ENCODE measurements at regions not wholly inside any gene's neighbourhood (a gene's known extent, or its start where the extent isn't known, plus 50 kb on each side); places are given as distances from the start of the nearest gene placed in this dataset.

- Histone ChIP-seq H3K4me3 (no peak overlapping the region), H3K27me3 (no peaks in the 10 kb centered on the region), H3K36me3 (no peaks in the 10 kb centered on the region), H3K27ac (no peak overlapping the region), H3K4me1 (peaks cover 0 to 4% (median 0%) of the 10 kb centered on the region in 4 donors), H3K9me3 (no peaks in the 10 kb centered on the region)
- TF ChIP-seq CTCF (IDR thresholded peaks at IDR 0.05) (no peak), EP300 (IDR thresholded peaks at IDR 0.05) (no peak), POLR2A (IDR thresholded peaks at IDR 0.05) (no peak), POLR2AphosphoS5 (IDR thresholded peaks at IDR 0.05) (no peak)
- ATAC-seq (ENCODE audit: low FRiP score in 2 of 2) (peak in 1 of 2 donors; percentile 48), DNase-seq (no peak)
- 68 to 77% methylated on average over 2 of the region's 2 CpGs for WGBS, 2 donors
These were observed 235.0 kb upstream of the NT5C1B start for GRCh38 chr2:18824325-18824790.

GRCh38 chr2:18821431-18821830, 232.1 kb upstream of the NT5C1B start:
- Histone ChIP-seq H3K4me3 (no peak overlapping the region), H3K27ac (no peak overlapping the region), H3K9me3 (no peaks in the 10 kb centered on the region), H3K4me1 (no peaks in the 10 kb centered on the region), H3K27me3 (no peaks in the 10 kb centered on the region), H3K36me3 (no peaks in the 10 kb centered on the region)
- 100% methylated on average over 1 of the region's 1 CpG for WGBS, 2 donors
- TF ChIP-seq EP300 (IDR thresholded peaks at IDR 0.05): no peak
- no peak for TF ChIP-seq POLR2AphosphoS5 (IDR thresholded peaks at IDR 0.05)
- ATAC-seq (ENCODE audit: low FRiP score in 2 of 2): no peak
- DNase-seq: no peak

GRCh38 chr2:18820966-18821365, 231.6 kb upstream of the NT5C1B start:
- DNase-seq (no peak), ATAC-seq (ENCODE audit: low FRiP score in 2 of 2) (no peak)
- H3K4me3 ChIP-seq: no peak overlapping the region
- 41 to 52% methylated on average over 1 of the region's 1 CpG for WGBS, 2 donors
- H3K9me3 ChIP-seq: no peaks in the 10 kb centered on the region
- H3K27ac ChIP-seq: no peak overlapping the region
- no peaks in the 10 kb centered on the region for H3K4me1 ChIP-seq
- no peaks in the 10 kb centered on the region for H3K27me3 ChIP-seq
- TF ChIP-seq EP300 (IDR thresholded peaks at IDR 0.05) (no peak), CTCF (IDR thresholded peaks at IDR 0.05) (no peak), POLR2A (IDR thresholded peaks at IDR 0.05) (no peak)
- no peaks in the 10 kb centered on the region for H3K36me3 ChIP-seq

- ATAC-seq (ENCODE audit: low FRiP score in 2 of 2): no peak
- Histone ChIP-seq H3K4me3 (no peak overlapping the region), H3K27ac (no peak overlapping the region), H3K36me3 (no peaks in the 10 kb centered on the region), H3K27me3 (no peaks in the 10 kb centered on the region), H3K9me3 (no peaks in the 10 kb centered on the region), H3K4me1 (no peaks in the 10 kb centered on the region)
- DNase-seq: no peak
- TF ChIP-seq EP300 (IDR thresholded peaks at IDR 0.05) (no peak), POLR2AphosphoS5 (IDR thresholded peaks at IDR 0.05) (no peak), POLR2A (IDR thresholded peaks at IDR 0.05) (no peak), CTCF (IDR thresholded peaks at IDR 0.05) (no peak)
- WGBS, 2 donors: 82 to 88% methylated on average over 2 of the region's 2 CpGs
These were observed 230.2 kb upstream of the NT5C1B start for GRCh38 chr2:18819566-18819965.

- Histone ChIP-seq H3K36me3 (no peaks in the 10 kb centered on the region), H3K9me3 (no peaks in the 10 kb centered on the region), H3K4me1 (no peaks in the 10 kb centered on the region), H3K4me3 (no peak overlapping the region), H3K27me3 (no peaks in the 10 kb centered on the region), H3K27ac (no peak overlapping the region)
- 80 to 84% methylated on average over 2 of the region's 2 CpGs for WGBS, 2 donors
- DNase-seq (no peak), ATAC-seq (ENCODE audit: low FRiP score in 2 of 2) (no peak)
- TF ChIP-seq POLR2AphosphoS5 (IDR thresholded peaks at IDR 0.05): no peak
- no peak for TF ChIP-seq POLR2A (IDR thresholded peaks at IDR 0.05)
- no peak for TF ChIP-seq CTCF (IDR thresholded peaks at IDR 0.05)
- TF ChIP-seq EP300 (IDR thresholded peaks at IDR 0.05): no peak
These were observed 225.0 kb upstream of the NT5C1B start for GRCh38 chr2:18814387-18814786.

All from upper lobe of left lung (tissue), 6 donors.